ENCODE measurements at regions not wholly inside any gene's neighbourhood (a gene's known extent, or its start where the extent isn't known, plus 50 kb on each side); places are given as distances from the start of the nearest gene placed in this dataset.

- no peaks in the 10 kb centered on the region for H3K4me1 ChIP-seq
- TF ChIP-seq POLR2A (IDR thresholded peaks at IDR 0.05) (no peak), EP300 (IDR thresholded peaks at IDR 0.05) (no peak), POLR2AphosphoS5 (IDR thresholded peaks at IDR 0.05) (no peak), CTCF (IDR thresholded peaks at IDR 0.05) (no peak)
- no peaks in the 10 kb centered on the region for H3K9me3 ChIP-seq
- ATAC-seq, result no peak
- no peak overlapping the region for H3K27ac ChIP-seq
- H3K4me3 ChIP-seq, result no peak overlapping the region
- peaks cover 39% of the 10 kb centered on the region for H3K27me3 ChIP-seq
- no peaks in the 10 kb centered on the region for H3K36me3 ChIP-seq
- 46 to 81% methylated on average over 1 of the region's 1 CpG for WGBS, 2 donors (ENCODE audit: low coverage in 1 of 2)
Measured at GRCh38 chr16:48044117-48044516, 111.7 kb downstream of the ABCC12 start.

- Histone ChIP-seq H3K9me3 (no peaks in the 10 kb centered on the region), H3K27ac (no peak overlapping the region), H3K4me1 (no peaks in the 10 kb centered on the region), H3K4me3 (no peak overlapping the region), H3K27me3 (peaks cover 25% of the 10 kb centered on the region), H3K36me3 (no peaks in the 10 kb centered on the region)
- no peak for TF ChIP-seq EP300 (IDR thresholded peaks at IDR 0.05)
- ATAC-seq, result no peak
- 51 to 58% methylated on average over 7 to 8 of the region's 10 CpGs for WGBS, 2 donors (ENCODE audit: low coverage in 1 of 2)
Measured at GRCh38 chr16:48041981-48042421, 113.8 kb downstream of the ABCC12 start.

GRCh38 chr16:48035142-48035541, 120.7 kb downstream of the ABCC12 start:
- no peak overlapping the region for H3K4me3 ChIP-seq
- no peak for ATAC-seq
- peaks cover 0 to 8% (median 0%) of the 10 kb centered on the region in 3 donors for H3K9me3 ChIP-seq
- TF ChIP-seq CTCF (IDR thresholded peaks at IDR 0.05) (no peak), POLR2A (IDR thresholded peaks at IDR 0.05) (no peak), POLR2AphosphoS5 (IDR thresholded peaks at IDR 0.05) (no peak), EP300 (IDR thresholded peaks at IDR 0.05) (no peak)
- no peaks in the 10 kb centered on the region for H3K36me3 ChIP-seq
- H3K4me1 ChIP-seq, result no peaks in the 10 kb centered on the region
- no peaks in the 10 kb centered on the region for H3K27me3 ChIP-seq
- H3K27ac ChIP-seq, result no peak overlapping the region
- 55 to 72% methylated on average over 4 of the region's 4 CpGs for WGBS, 2 donors (ENCODE audit: low coverage in 1 of 2)

GRCh38 chr16:48030926-48031325, 124.9 kb downstream of the ABCC12 start:
- no peaks in the 10 kb centered on the region for H3K27me3 ChIP-seq
- H3K4me1 ChIP-seq, result no peaks in the 10 kb centered on the region
- H3K4me3 ChIP-seq, result no peak overlapping the region
- no peaks in the 10 kb centered on the region for H3K36me3 ChIP-seq
- TF ChIP-seq POLR2A (IDR thresholded peaks at IDR 0.05) (no peak), POLR2AphosphoS5 (IDR thresholded peaks at IDR 0.05) (no peak), CTCF (IDR thresholded peaks at IDR 0.05) (no peak), EP300 (IDR thresholded peaks at IDR 0.05) (no peak)
- no peak overlapping the region for H3K27ac ChIP-seq
- peaks cover 0 to 8% (median 0%) of the 10 kb centered on the region in 3 donors for H3K9me3 ChIP-seq
- WGBS, 2 donors (ENCODE audit: low coverage in 1 of 2), result 79 to 87% methylated on average over 6 of the region's 6 CpGs
- ATAC-seq, result no peak

- no peak for ATAC-seq
- Histone ChIP-seq H3K27me3 (no peaks in the 10 kb centered on the region), H3K36me3 (no peaks in the 10 kb centered on the region), H3K27ac (no peak overlapping the region), H3K4me1 (no peaks in the 10 kb centered on the region), H3K4me3 (no peak overlapping the region), H3K9me3 (peaks cover 0 to 8% (median 0%) of the 10 kb centered on the region in 3 donors)
- WGBS, 2 donors (ENCODE audit: low coverage in 1 of 2), result 74 to 79% methylated on average over 5 of the region's 5 CpGs
- no peak for TF ChIP-seq EP300 (IDR thresholded peaks at IDR 0.05)
- no peak for TF ChIP-seq POLR2A (IDR thresholded peaks at IDR 0.05)
- no peak for TF ChIP-seq POLR2AphosphoS5 (IDR thresholded peaks at IDR 0.05)
- TF ChIP-seq CTCF (IDR thresholded peaks at IDR 0.05), result no peak
Measured at GRCh38 chr16:48029768-48030167, 126.0 kb downstream of the ABCC12 start.
